GM18519 (cell line): ENCODE measurements at regions not wholly inside any gene's neighbourhood (a gene's known extent, or its start where the extent isn't known, plus 50 kb on each side); places are given as distances from the start of the nearest gene placed in this dataset.
"Not testable (repeated sequence)": the region's sequence is repeated elsewhere in the genome, so short reads cannot be mapped to it uniquely, and the experiment has no call there.

ENCODE experiments used
- ATAC-seq: cut with Tn5 transposase; IDR thresholded peaks from one replicate; pipeline ENCODE4 v1.9.1; 2021; ENCODE audit warnings: mild to moderate bottlenecking, moderate library complexity; ENCODE audit not compliant: unreplicated experiment, low FRiP score

GRCh38 chr13:22963384-22964053 lies 217.3 kb upstream of the SGCG start:
- ATAC-seq = not testable (repeated sequence)

DNA sequence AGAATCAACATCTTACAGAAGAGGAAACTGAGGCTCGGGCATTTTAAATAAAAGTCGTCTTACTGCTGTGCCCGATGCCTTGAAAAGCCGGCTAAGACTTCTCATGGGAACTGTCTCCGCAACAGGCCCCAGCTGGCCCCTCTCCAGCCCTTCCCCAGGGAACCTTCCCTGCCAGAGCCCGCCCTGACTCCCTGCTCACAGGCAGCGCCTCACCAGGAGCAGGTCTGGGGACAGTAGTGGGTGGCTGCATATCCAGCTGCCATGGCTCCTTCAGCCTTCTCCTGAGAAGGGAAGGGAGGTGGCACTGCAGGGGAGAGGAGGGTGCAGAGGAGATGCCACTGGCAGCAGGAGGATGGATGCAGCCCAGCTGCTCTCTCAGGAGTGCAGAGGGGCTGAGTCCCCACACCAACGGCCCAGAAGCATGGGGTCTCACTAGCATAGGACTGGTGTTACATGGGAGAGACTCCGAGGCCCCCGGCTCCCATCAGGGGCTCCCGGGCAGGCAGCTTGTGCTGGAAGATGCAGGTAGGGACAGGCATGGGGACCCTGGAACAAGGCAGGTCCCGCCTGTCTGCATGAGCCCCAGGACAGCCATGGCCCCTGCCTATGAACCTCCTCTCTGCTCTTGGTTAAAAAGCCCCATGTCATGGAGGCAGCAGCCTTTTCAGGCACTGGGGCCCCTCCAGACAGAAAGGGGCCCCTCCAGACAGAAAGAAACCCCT lies 216.4 kb upstream of the SGCG start:
- ATAC-seq = no peak

GRCh38 chr13:22965011-22965857 lies 215.5 kb upstream of the SGCG start:
- ATAC-seq = not testable (repeated sequence)

DNA sequence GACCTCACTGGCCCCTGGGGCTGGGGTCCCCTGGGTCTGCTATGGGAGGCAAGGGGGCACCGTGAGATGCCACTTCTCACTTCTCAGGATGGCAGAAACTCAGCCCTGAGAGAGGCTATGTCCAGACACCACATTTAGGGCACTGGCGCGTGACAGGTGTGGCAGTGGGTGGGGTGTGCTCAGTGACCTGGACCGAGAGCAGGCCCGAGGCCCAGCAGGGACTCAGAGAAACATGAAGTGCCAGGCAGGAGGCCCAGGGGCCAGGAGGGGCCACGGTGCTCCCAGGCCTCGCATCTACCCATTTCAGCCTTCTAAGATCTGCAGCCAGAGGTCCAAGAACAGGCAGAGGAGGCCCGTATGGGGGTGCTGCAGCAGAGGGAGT lies 214.9 kb upstream of the SGCG start:
- ATAC-seq = not testable (repeated sequence)

DNA sequence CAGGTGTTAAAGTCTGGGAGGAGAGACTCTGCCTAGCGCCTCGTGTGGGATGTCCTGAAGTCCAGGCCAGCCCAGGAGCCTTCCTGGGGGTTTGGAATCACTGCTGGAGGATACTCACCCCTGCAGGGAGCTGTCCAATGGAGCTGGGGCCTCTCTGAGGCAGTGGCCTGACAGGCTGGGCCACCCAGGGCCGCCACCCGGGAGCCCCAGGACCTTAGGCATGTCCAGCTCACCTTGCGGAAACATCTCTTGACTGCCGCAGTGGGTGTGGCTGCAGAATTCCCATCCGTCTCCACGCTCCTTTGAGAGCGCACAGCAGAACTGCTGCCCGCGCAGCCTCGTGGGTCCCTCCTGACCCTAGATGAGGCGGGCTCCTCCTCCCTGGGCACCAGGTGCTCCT lies 214.0 kb upstream of the SGCG start:
- not testable (repeated sequence) for ATAC-seq

- no peak for ATAC-seq
Measured at GRCh38 chr13:22967669-22968068, 213.1 kb upstream of the SGCG start.

DNA sequence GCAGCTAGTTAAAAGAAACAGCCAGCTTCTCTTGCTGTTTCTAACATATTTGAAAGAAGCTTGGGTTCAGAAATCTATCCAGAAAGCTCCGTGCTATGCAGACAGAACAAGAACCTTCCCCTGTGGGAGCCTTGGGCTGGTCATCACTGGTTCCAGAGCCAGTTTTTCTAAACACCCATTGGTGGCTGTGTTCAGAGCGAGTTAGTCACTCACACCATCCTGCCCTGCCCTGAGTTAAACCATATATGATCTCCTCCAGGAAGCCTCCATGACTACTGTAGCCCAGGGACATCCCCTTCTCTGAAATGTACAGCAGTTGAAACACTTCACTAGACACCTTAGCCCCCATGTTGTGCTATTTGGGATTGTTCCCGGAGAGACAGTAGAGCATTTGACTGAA lies 200.8 kb upstream of the SGCG start:
- no peak for ATAC-seq

DNA sequence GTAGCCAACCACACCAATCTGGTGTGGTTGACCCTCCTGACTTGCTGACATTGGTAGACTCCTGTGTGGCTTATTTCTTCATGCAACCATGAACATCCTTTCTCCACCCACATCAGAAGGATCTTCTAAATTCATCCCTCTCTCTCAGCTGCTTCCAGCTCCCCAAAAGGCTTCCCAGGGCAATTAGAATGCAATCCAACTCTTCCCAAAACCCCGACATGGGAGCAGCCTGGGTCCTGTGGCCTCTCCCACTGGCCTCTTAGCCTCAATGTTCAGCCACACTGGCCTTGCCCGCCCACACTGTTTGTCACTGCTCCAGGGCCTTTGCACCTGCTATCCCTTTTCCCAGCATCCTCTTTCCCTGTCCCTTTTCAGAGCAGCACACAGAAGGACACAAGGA lies 199.8 kb upstream of the SGCG start:
- no peak for ATAC-seq

DNA sequence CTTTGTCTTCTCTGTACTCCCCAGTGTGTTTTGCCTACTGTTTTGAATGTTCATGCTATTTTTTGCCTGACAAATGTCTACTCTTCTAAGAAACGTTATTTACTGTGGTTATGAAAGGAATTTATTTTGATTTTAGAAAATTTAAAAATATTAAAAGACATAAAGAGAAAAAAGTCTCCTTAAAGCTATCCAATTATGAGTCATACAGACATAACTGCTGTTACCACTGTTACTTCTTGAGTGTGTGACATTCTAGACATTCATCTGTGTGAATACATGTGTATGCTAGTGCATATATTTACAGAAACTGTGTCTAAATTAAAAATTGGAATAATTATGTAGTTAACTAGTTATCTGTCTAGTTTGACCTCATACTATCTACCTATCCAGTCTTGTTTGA lies 187.6 kb upstream of the SGCG start:
- ATAC-seq = no peak

DNA sequence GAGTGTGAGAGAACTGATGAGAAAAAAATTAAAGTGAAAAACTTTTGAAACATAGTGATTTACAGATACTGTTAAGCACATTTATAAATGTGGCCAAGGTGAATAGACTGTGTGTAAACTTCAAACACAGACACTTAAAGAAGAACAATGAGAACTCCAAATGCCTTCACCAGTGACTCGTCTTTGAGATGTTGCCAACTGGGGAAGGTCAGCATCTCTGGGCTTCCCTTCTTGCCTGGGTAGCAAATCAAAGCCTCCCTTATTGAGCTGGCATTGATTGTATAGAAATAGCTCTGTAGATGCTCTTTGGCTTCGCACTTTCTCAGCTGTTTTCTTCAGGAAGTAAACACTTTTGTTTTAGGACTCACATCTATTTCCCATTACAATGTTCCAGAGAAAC lies 177.3 kb upstream of the SGCG start:
- ATAC-seq = no peak

DNA sequence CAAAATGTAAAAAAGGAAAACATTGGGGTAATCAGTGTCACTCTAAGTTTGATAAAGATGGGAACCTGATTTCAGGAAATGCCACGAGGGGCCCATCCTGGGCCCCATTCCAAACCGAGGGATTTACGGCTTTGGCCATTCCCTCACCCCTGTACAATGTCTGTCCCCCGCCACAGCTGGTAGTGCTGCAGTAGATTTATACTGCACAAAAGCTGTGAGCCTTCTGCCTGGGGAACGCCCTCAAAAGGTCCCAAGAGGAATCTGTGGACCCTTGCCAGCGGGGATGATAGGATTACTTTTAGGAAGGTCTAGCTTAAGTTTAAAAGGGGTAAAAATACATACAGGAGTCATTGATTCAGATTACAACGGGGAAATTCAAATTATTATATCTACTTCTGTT lies 173.4 kb upstream of the SGCG start:
- no peak for ATAC-seq

DNA sequence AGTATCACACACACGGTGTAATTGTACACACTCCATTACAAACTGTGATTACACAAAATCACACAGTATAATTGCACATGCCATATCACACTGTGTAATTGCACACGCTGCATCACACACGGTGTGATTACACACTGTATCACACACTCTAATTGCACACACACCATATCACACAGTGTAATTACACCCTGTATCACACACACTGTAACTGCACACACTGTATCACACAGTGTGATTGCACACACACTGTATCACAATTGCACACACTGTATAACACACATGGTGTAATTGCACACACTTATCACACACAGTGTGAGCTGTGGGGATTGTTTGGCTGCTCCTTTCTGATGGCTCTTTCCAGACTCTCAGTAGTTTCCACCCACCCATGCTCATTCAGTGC lies 162.6 kb upstream of the SGCG start:
- ATAC-seq = no peak

- peak; percentile 92 for ATAC-seq
Measured at GRCh38 chr13:23020246-23020843, 160.4 kb upstream of the SGCG start.

- ATAC-seq = no peak
Measured at GRCh38 chr13:23021906-23022305, 158.9 kb upstream of the SGCG start.

- ATAC-seq = no peak
Measured at GRCh38 chr13:23022704-23023103, 158.1 kb upstream of the SGCG start.

GRCh38 chr13:23025864-23026608 lies 154.7 kb upstream of the SGCG start:
- ATAC-seq = no peak

GRCh38 chr13:23039266-23039935 lies 141.4 kb upstream of the SGCG start:
- ATAC-seq = no peak

DNA sequence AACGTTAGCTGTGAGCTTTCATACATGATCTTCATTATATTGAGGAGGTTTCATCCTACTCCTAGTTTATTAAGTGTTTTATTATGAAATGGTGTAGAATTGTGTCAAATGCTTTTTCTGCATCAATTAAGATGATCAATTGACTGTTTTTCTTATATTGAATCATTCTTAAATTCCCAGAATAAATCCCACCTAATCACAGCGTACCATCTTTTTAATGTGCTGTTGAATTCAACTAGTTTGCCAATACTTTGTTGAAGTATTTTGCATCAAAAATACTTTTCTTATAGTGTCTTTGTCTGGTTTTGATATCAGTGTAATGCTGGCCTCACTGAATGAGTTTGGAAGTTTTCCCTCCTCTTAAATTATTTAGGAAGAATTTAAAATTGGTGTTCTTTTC lies 138.6 kb upstream of the SGCG start:
- ATAC-seq = no peak

DNA sequence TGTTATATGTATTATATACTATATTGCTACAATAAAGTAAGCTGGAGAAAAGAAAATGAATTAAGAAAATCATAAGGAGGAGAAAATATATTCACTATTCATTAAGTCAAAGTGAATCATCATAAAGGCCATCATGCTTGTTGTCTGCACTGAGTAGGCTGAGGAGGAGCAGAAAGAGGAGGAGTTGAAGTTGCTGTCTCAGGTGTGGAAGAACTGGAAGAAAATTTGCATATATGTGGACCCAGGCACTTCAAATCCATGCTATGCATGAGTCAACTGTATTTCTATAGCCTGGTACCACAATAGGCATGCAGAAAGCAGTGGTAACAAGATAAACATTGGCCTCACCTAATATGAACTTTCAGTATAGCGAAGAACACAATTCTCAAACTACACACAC lies 135.9 kb upstream of the SGCG start:
- no peak for ATAC-seq

GRCh38 chr13:23050126-23050525 lies 130.7 kb upstream of the SGCG start:
- ATAC-seq = no peak
